ENCODE measurements at regions not wholly inside any gene's neighbourhood (a gene's known extent, or its start where the extent isn't known, plus 50 kb on each side); places are given as distances from the start of the nearest gene placed in this dataset.

- DNase-seq: no peak
These were observed 333.9 kb upstream of the C11orf87 start for GRCh38 chr11:109088086-109088485.

GRCh38 chr11:109089144-109089543 is 332.8 kb upstream of the C11orf87 start:
- DNase-seq: no peak
- intact Hi-C loops (cut with DNase I): no loop called here

More at GRCh38 chr11:109088086-109088485, 333.9 kb upstream of the C11orf87 start:
- intact Hi-C loops (cut with DNase I): no loop called here

- intact Hi-C loops (cut with DNase I): no loop called here
- DNase-seq: no peak
These were observed 328.6 kb upstream of the C11orf87 start for GRCh38 chr11:109093354-109093753.

- intact Hi-C loops (cut with DNase I): no loop called here
- no peak for DNase-seq
These were observed 325.7 kb upstream of the C11orf87 start for GRCh38 chr11:109096266-109096665.

- no peak for DNase-seq
- intact Hi-C loops (cut with DNase I): no loop called here
These were observed 315.7 kb upstream of the C11orf87 start for GRCh38 chr11:109106151-109106906.

- intact Hi-C loops (cut with DNase I): no loop called here
- no peak for DNase-seq
These were observed 312.8 kb upstream of the C11orf87 start for GRCh38 chr11:109109150-109109549.

GRCh38 chr11:109109571-109110315 is 312.2 kb upstream of the C11orf87 start:
- DNase-seq: no peak
- intact Hi-C loops (cut with DNase I): no loop called here

GRCh38 chr11:109112261-109112660 is 309.7 kb upstream of the C11orf87 start:
- intact Hi-C loops (cut with DNase I): no loop called here

GRCh38 chr11:109112821-109113280 is 309.1 kb upstream of the C11orf87 start:
- intact Hi-C loops (cut with DNase I): no loop called here
- no peak for DNase-seq

More at GRCh38 chr11:109112261-109112660, 309.7 kb upstream of the C11orf87 start:
- no peak for DNase-seq

- intact Hi-C loops (cut with DNase I): no loop called here
- no peak for DNase-seq
These were observed 301.6 kb upstream of the C11orf87 start for GRCh38 chr11:109120341-109120740.

GRCh38 chr11:109121173-109121932 is 300.6 kb upstream of the C11orf87 start:
- no peak for DNase-seq
- intact Hi-C loops (cut with DNase I): no loop called here

- intact Hi-C loops (cut with DNase I): no loop called here
- peak in 38 of 42 donors; percentile 7 to 75 (median 36) for DNase-seq
These were observed 297.9 kb upstream of the C11orf87 start for GRCh38 chr11:109123816-109124787.

- intact Hi-C loops (cut with DNase I): no loop called here
- no peak for DNase-seq
These were observed 291.1 kb upstream of the C11orf87 start for GRCh38 chr11:109130910-109131309.

GRCh38 chr11:109132539-109132938 is 289.5 kb upstream of the C11orf87 start:
- intact Hi-C loops (cut with DNase I): no loop called here
- no peak for DNase-seq

GRCh38 chr11:109133159-109133558 is 288.8 kb upstream of the C11orf87 start:
- DNase-seq: no peak
- intact Hi-C loops (cut with DNase I): no loop called here

GRCh38 chr11:109135627-109136026 is 286.4 kb upstream of the C11orf87 start:
- intact Hi-C loops (cut with DNase I): no loop called here
- DNase-seq: no peak

- intact Hi-C loops (cut with DNase I): no loop called here
- no peak for DNase-seq
These were observed 283.8 kb upstream of the C11orf87 start for GRCh38 chr11:109138196-109138595.

- no peak for DNase-seq
- intact Hi-C loops (cut with DNase I): no loop called here
These were observed 281.6 kb upstream of the C11orf87 start for GRCh38 chr11:109140426-109140825.

Measured in head of caudate nucleus (tissue), 42 donors.